ENCODE measurements at regions not wholly inside any gene's neighbourhood (a gene's known extent, or its start where the extent isn't known, plus 50 kb on each side); places are given as distances from the start of the nearest gene placed in this dataset.

DNA sequence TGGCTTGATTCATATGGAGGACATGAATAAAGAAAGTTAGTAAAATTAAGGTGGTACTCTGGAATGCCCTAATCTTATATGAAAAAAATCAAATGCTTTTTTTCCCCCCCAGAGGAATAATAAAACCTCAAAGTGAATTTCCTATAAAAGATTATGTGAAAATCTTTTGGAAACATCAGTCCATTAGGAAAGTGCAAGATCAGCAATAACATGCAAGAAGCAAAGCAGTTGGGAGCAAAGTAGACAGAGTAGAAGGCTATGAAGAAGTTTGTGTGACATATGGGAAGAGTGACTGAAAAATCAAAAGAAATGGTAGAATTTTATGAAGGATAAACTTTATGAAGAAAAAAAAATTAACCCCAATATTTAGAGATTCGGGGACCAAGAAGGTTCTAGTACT is 998.0 kb upstream of the EPHA7 start:
- Histone ChIP-seq H3K36me3 (ENCODE audit: control insufficient read depth, insufficient read depth, low read length) (no peaks in the 10 kb centered on the region), H3K27me3 (ENCODE audit: control insufficient read depth, insufficient read depth, low read length) (no peaks in the 10 kb centered on the region), H3K4me3 (ENCODE audit: low read depth, low read length) (no peak overlapping the region)
- TF ChIP-seq, protein P1, sequence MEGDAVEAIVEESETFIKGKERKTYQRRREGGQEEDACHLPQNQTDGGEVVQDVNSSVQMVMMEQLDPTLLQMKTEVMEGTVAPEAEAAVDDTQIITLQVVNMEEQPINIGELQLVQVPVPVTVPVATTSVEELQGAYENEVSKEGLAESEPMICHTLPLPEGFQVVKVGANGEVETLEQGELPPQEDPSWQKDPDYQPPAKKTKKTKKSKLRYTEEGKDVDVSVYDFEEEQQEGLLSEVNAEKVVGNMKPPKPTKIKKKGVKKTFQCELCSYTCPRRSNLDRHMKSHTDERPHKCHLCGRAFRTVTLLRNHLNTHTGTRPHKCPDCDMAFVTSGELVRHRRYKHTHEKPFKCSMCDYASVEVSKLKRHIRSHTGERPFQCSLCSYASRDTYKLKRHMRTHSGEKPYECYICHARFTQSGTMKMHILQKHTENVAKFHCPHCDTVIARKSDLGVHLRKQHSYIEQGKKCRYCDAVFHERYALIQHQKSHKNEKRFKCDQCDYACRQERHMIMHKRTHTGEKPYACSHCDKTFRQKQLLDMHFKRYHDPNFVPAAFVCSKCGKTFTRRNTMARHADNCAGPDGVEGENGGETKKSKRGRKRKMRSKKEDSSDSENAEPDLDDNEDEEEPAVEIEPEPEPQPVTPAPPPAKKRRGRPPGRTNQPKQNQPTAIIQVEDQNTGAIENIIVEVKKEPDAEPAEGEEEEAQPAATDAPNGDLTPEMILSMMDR (IDR thresholded peaks at IDR 0.05; ENCODE audit: insufficient read depth, low read depth, low read length) = no peak
- POLR2A ChIA-PET = no interaction called here
- CTCF ChIA-PET = no interaction called here
- DNase-seq (ENCODE audit: low read depth) = no peak

DNA sequence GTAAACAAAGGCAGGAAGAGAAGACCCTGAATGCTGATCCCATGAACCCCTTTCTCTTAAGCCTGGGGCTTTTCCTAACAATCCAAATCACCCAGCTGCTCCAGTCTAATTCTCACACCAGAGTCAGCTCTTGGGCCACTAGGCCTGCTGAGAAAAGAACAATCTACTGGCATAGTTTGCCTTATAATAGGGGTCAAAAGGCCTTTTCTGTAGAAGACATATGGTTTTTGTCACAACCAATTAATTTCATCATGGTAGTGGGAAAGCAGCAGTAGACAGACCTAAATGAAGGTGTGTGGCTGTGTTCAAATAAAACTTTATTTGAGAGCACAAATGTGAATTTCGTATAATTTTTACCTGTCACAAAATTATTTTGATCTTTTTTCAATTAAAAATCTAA is 994.7 kb upstream of the EPHA7 start:
- TF ChIP-seq, protein P1 (IDR thresholded peaks at IDR 0.05; ENCODE audit: insufficient read depth, low read depth, low read length) = no peak
- ChIA-PET CTCF (no interaction called here), POLR2A (no interaction called here)
- Histone ChIP-seq H3K36me3 (ENCODE audit: control insufficient read depth, insufficient read depth, low read length) (no peaks in the 10 kb centered on the region), H3K4me3 (ENCODE audit: low read depth, low read length) (no peak overlapping the region), H3K27me3 (ENCODE audit: control insufficient read depth, insufficient read depth, low read length) (no peaks in the 10 kb centered on the region)
- DNase-seq (ENCODE audit: low read depth) = no peak

DNA sequence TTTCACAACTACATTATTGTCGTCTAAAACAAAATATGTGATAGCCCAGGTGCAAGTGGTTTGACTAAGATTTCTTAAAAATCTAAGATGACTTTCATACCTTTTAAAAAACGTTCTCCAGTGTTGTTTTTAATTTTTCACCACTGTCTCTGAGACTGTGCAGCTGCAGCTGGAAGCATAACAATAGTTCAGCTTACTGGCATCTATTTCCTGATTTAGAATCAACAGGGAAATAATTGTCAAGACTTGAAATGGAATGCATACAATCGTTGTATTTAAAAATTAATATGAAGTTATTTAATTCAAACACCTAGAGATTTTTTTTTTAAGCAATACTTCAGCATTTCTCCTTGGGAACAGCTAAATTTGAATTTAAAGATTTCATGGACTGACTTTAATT is 982.0 kb upstream of the EPHA7 start:
- no peak for DNase-seq (ENCODE audit: low read depth)
- ChIA-PET POLR2A (no interaction called here), CTCF (no interaction called here)
- Histone ChIP-seq H3K27me3 (ENCODE audit: control insufficient read depth, insufficient read depth, low read length) (no peaks in the 10 kb centered on the region), H3K4me3 (ENCODE audit: low read depth, low read length) (no peak overlapping the region), H3K36me3 (ENCODE audit: control insufficient read depth, insufficient read depth, low read length) (no peaks in the 10 kb centered on the region)
- TF ChIP-seq, protein P1 (IDR thresholded peaks at IDR 0.05; ENCODE audit: insufficient read depth, low read depth, low read length) = no peak

DNA sequence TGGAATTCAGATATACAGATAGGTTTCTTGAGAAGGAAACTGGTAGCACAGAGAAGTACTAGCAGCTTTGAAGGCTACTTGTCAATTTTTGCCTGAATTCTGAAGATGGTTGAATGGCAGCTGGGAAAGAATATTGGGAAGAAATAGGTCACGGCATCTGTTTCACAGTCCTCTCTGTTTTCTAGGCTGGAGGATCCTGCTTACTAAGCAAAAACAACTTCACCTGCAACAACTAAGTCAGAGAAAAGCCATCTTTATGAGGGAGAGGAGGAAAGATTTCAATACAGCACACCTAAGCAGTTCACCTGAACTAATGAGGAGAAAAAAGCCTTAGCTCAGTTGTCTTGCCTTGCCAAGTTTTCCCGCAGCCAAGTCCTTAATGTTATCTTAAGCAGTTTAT is 975.5 kb upstream of the EPHA7 start:
- H3K4me3 ChIP-seq (ENCODE audit: low read depth, low read length) = no peak overlapping the region
- ChIA-PET POLR2A (no interaction called here), CTCF (no interaction called here)
- TF ChIP-seq, protein P1 (IDR thresholded peaks at IDR 0.05; ENCODE audit: insufficient read depth, low read depth, low read length) = no peak
- no peak for DNase-seq (ENCODE audit: low read depth)
- no peaks in the 10 kb centered on the region for H3K36me3 ChIP-seq (ENCODE audit: control insufficient read depth, insufficient read depth, low read length)
- no peaks in the 10 kb centered on the region for H3K27me3 ChIP-seq (ENCODE audit: control insufficient read depth, insufficient read depth, low read length)

DNA sequence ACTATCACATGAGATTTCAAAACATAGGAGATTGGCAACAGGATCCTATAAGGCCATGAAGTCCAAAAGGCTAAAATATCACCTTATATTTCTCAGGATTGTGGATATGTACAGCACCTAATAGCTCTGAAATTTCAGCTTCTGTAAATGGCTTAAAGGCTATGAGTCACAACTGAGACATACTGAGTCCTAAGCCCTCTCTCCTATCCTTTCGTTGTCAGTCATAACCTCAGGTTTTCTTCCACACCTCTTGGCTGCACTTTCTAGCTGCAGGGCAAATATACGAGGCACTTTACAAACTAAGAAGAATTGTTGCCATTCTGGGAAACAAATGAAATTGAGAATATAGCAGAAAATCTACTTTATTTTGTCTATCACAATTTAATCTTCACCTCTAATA is 969.9 kb upstream of the EPHA7 start:
- no peak overlapping the region for H3K4me3 ChIP-seq (ENCODE audit: low read depth, low read length)
- CTCF ChIA-PET = no interaction called here
- H3K36me3 ChIP-seq (ENCODE audit: control insufficient read depth, insufficient read depth, low read length) = no peaks in the 10 kb centered on the region
- TF ChIP-seq, protein P1 (IDR thresholded peaks at IDR 0.05; ENCODE audit: insufficient read depth, low read depth, low read length) = no peak
- POLR2A ChIA-PET = no interaction called here
- no peak for DNase-seq (ENCODE audit: low read depth)
- H3K27me3 ChIP-seq (ENCODE audit: control insufficient read depth, insufficient read depth, low read length) = no peaks in the 10 kb centered on the region

All from BJ (cell line).